ENCODE measurements at regions not wholly inside any gene's neighbourhood (a gene's known extent, or its start where the extent isn't known, plus 50 kb on each side); places are given as distances from the start of the nearest gene placed in this dataset.
"Not testable (repeated sequence)": the region's sequence is repeated elsewhere in the genome, so short reads cannot be mapped to it uniquely, and the experiment has no call there.

DNA sequence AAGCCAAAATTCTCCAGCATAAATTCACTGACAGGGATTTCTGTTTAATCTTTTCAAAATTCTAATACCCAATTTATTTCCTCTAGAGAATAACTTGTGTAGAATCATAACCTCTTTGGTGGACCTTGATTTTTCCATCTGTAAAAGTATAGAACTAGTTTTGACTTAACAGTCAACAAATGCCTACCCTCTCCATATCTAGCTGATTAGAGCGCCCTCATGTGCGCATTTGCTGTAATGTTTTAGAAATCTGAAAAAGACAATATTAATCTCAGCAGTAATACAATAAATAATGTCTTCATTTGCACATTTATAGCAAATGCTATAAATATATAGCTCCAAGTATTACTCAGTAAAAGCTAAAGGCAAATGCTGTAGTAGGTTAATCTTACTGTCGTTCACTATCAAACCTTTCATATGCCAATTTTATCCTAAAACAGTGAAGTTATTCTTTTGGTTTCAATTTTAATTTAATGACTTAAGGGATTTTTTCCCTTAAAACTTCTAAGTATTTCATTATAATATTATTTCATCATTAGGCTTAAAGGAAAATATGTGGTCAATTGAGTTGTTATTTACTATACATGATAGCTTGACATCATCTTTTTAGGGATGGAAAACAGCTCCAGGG, 153.6 kb upstream of the EFCAB3 start:
- not testable (repeated sequence) for H4K20me1 ChIP-seq (ENCODE audit: insufficient read depth, poor library complexity, severe bottlenecking); DNase-seq (ENCODE audit: low spot score); H3K4me2 ChIP-seq; H3K4me1 ChIP-seq (ENCODE audit: insufficient read depth); H3K4me3 ChIP-seq; H3K27ac ChIP-seq; H3K36me3 ChIP-seq (replicated peaks; ENCODE audit: insufficient read depth, low read depth); H3K9me2 ChIP-seq (replicated peaks; ENCODE audit: insufficient read depth); H3K9me3 ChIP-seq (ENCODE audit: low read depth); H3K79me2 ChIP-seq; H3K27me3 ChIP-seq; H2AFZ ChIP-seq
- TF ChIP-seq, protein P1, sequence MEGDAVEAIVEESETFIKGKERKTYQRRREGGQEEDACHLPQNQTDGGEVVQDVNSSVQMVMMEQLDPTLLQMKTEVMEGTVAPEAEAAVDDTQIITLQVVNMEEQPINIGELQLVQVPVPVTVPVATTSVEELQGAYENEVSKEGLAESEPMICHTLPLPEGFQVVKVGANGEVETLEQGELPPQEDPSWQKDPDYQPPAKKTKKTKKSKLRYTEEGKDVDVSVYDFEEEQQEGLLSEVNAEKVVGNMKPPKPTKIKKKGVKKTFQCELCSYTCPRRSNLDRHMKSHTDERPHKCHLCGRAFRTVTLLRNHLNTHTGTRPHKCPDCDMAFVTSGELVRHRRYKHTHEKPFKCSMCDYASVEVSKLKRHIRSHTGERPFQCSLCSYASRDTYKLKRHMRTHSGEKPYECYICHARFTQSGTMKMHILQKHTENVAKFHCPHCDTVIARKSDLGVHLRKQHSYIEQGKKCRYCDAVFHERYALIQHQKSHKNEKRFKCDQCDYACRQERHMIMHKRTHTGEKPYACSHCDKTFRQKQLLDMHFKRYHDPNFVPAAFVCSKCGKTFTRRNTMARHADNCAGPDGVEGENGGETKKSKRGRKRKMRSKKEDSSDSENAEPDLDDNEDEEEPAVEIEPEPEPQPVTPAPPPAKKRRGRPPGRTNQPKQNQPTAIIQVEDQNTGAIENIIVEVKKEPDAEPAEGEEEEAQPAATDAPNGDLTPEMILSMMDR (IDR thresholded peaks at IDR 0.05; ENCODE audit: poor library complexity), result peak; percentile 41
- 9% methylated on average over 3 of the region's 3 CpGs for WGBS (ENCODE audit: low lambda C conversion rate, missing lambda C conversion rate)

DNA sequence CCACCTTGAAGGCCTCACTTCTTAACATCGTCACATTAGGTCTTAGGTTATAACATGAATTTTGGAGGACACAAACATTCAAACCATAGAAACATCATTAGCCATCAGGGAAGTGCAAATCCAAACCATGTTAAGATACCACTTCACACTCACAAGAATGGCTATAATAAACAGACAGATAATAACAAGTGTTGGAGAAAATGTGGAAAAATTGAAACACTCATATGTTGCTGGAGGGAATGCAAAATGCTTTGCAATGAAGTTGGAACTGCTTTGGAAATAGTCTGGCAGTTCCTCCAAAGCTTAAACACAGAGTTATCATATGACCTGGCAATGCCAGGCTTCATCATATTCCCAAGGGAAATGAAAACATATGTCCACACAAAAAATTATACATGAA, 156.8 kb upstream of the EFCAB3 start:
- not testable (repeated sequence) for H3K27me3 ChIP-seq; H3K4me1 ChIP-seq (ENCODE audit: insufficient read depth); H3K27ac ChIP-seq; H3K79me2 ChIP-seq; DNase-seq (ENCODE audit: low spot score); H3K9me3 ChIP-seq (ENCODE audit: low read depth); H3K9me2 ChIP-seq (replicated peaks; ENCODE audit: insufficient read depth); H2AFZ ChIP-seq; H4K20me1 ChIP-seq (ENCODE audit: insufficient read depth, poor library complexity, severe bottlenecking); H3K4me3 ChIP-seq; H3K36me3 ChIP-seq (replicated peaks; ENCODE audit: insufficient read depth, low read depth); H3K4me2 ChIP-seq
- 100% methylated on average over 1 of the region's 1 CpG for WGBS (ENCODE audit: low lambda C conversion rate, missing lambda C conversion rate)

DNA sequence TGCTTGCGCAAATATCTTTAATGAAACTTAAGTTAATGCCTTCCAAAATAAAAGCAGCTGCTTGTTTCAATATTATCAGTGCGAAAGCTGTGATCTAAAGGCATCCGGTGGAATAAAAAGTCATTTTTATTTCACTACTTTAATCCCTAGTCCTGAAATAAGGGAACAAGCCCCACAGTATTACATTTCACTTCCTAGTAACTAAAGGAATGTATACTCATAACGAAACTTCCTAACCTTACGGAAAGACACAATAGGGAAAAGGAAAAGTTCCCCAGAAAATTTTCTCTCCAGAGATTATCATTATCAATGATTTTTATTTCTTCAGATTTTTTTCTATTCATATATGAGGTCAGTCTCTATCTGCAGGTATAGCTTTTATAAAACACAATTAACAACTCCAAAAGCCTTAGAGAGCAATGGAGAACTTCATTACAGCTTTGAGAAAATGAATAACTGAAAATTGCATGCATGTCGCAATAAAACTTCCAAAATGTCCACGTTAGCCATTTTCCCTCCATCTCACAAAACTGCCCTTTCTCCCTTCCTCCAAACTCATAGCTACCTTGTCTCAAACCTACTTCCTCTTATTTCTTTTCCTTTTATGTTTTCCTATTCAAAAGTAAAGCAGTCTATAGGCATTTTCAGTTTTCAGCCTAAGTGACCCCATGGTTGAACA, 154.3 kb upstream of the MED13 start:
- Histone ChIP-seq H3K27me3 (no peaks in the 10 kb centered on the region), H3K4me3 (no peak overlapping the region), H4K20me1 (ENCODE audit: insufficient read depth, poor library complexity, severe bottlenecking) (no peaks in the 10 kb centered on the region), H3K36me3 (replicated peaks; ENCODE audit: insufficient read depth, low read depth) (no peaks in the 10 kb centered on the region), H3K27ac (no peak overlapping the region), H2AFZ (no peak overlapping the region), H3K9me3 (ENCODE audit: low read depth) (no peaks in the 10 kb centered on the region), H3K79me2 (no peaks in the 10 kb centered on the region), H3K9me2 (replicated peaks; ENCODE audit: insufficient read depth) (no peaks in the 10 kb centered on the region), H3K4me2 (no peak overlapping the region), H3K4me1 (ENCODE audit: insufficient read depth) (no peaks in the 10 kb centered on the region)
- TF ChIP-seq, protein P1 (IDR thresholded peaks at IDR 0.05; ENCODE audit: poor library complexity), result no peak
- TF ChIP-seq EZH2phosphoT487 (IDR thresholded peaks at IDR 0.05; ENCODE audit: low read depth, severe bottlenecking, unreplicated experiment) (no peak), EZH2 (IDR thresholded peaks at IDR 0.05; ENCODE audit: borderline replicate concordance) (no peak)
- DNase-seq (ENCODE audit: low spot score), result no peak
- WGBS (ENCODE audit: low lambda C conversion rate, missing lambda C conversion rate), result 82% methylated on average over 7 of the region's 7 CpGs

DNA sequence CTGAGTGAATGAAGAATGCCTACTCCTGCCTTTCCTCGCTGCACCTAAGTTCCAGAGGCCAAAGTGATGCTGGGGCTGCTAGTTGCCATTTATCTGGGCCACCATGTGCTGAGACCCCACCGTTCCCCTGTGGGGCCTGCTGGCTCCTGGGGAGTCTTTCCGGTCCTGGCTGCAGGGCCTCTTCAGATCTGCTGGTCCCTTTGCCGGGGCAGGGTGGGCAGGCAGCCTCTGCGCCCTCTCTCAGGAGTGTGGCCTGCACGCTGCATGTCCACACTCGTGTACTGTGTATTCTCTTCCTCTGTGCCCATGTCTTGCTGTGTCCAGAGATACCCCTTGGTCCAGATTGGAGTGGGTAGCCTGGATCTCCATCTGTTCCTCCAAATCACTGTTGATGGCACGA, 151.8 kb upstream of the MED13 start:
- 97% methylated on average over 8 of the region's 8 CpGs for WGBS (ENCODE audit: low lambda C conversion rate, missing lambda C conversion rate)
- no peaks in the 10 kb centered on the region for H3K36me3 ChIP-seq (replicated peaks; ENCODE audit: insufficient read depth, low read depth)
- no peak overlapping the region for H3K4me2 ChIP-seq
- H4K20me1 ChIP-seq (ENCODE audit: insufficient read depth, poor library complexity, severe bottlenecking), result no peaks in the 10 kb centered on the region
- no peaks in the 10 kb centered on the region for H3K79me2 ChIP-seq
- H3K9me3 ChIP-seq (ENCODE audit: low read depth), result no peaks in the 10 kb centered on the region
- TF ChIP-seq, protein P1 (IDR thresholded peaks at IDR 0.05; ENCODE audit: poor library complexity), result no peak
- no peak for TF ChIP-seq EZH2 (IDR thresholded peaks at IDR 0.05; ENCODE audit: borderline replicate concordance)
- no peak for TF ChIP-seq EZH2phosphoT487 (IDR thresholded peaks at IDR 0.05; ENCODE audit: low read depth, severe bottlenecking, unreplicated experiment)
- H3K27me3 ChIP-seq, result no peaks in the 10 kb centered on the region
- DNase-seq (ENCODE audit: low spot score), result no peak
- H2AFZ ChIP-seq, result no peak overlapping the region
- H3K4me1 ChIP-seq (ENCODE audit: insufficient read depth), result no peaks in the 10 kb centered on the region
- H3K27ac ChIP-seq, result no peak overlapping the region
- H3K4me3 ChIP-seq, result no peak overlapping the region
- no peaks in the 10 kb centered on the region for H3K9me2 ChIP-seq (replicated peaks; ENCODE audit: insufficient read depth)

DNA sequence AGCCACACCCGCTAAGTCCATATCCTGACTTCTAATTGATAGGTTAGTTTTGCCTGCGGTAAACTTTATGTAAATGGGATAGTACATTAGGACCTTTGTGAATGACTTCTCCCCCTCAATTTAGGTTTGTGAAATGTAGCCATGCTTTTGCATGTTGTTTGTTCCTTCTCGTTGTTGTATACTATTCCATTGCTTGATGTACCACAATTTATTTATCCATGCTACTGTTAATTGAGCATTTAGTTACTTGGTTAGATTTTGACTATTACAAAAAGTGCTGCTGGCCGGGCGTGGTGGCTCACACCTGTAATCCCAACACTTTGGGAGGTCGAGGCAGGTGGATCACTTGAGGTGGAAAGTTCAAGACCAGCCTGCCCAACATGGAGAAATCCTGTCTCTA, 150.8 kb upstream of the MED13 start:
- H3K4me2 ChIP-seq; H3K9me3 ChIP-seq (ENCODE audit: low read depth); H3K79me2 ChIP-seq; DNase-seq (ENCODE audit: low spot score); H4K20me1 ChIP-seq (ENCODE audit: insufficient read depth, poor library complexity, severe bottlenecking); H2AFZ ChIP-seq; H3K36me3 ChIP-seq (replicated peaks; ENCODE audit: insufficient read depth, low read depth); H3K27ac ChIP-seq; H3K9me2 ChIP-seq (replicated peaks; ENCODE audit: insufficient read depth); H3K27me3 ChIP-seq; H3K4me3 ChIP-seq; H3K4me1 ChIP-seq (ENCODE audit: insufficient read depth): not testable (repeated sequence)
- WGBS (ENCODE audit: low lambda C conversion rate, missing lambda C conversion rate), result 95% methylated on average over 6 of the region's 6 CpGs

All from hepatocyte (in vitro differentiated cells).